GM12878 (cell line): ENCODE measurements at regions not wholly inside any gene's neighbourhood (a gene's known extent, or its start where the extent isn't known, plus 50 kb on each side); places are given as distances from the start of the nearest gene placed in this dataset.

Experiments used
- ATAC-seq: fragments of 200-7000 bp; cut with Tn5 transposase; 3 replicates; pipeline ENCODE4 v1.9.1; 2020; ENCODE audit warnings: mild to moderate bottlenecking, moderate library complexity
- BruUV-seq: library from RNA; stranded (reverse); fragments of 400-500 nt; replicated peaks from 2 replicates; lab custom pipeline; 2021; lab: Mats Ljungman, UMichigan
- CTCF ChIA-PET: fragments of 300-600 bp; sonication (Branson Sonifier 250); formaldehyde crosslinking; extraction: SDS; loops from one replicate; lab custom pipeline; 2021; ENCODE audit warnings: inconsistent platforms; lab: Yijun Ruan, JAX
- POLR2A ChIA-PET: fragments of 350-600 bp; formaldehyde crosslinking; extraction: SDS; loops from one replicate; lab custom pipeline; 2021; ENCODE audit warnings: inconsistent platforms; lab: Charles Lee
- RAD21 ChIA-PET: fragments of 300-600 bp; sonication (Branson Sonifier 250); formaldehyde crosslinking; loops from one replicate; lab custom pipeline; 2023; ENCODE audit warnings: antibody characterized with exemption; ENCODE audit not compliant: unreplicated experiment; lab: Charles Lee
- SMC1A ChIA-PET: fragments of 300-600 bp; sonication (Branson Sonifier 250); formaldehyde crosslinking; loops from one replicate; lab custom pipeline; 2023; ENCODE audit not compliant: unreplicated experiment, uncharacterized antibody; lab: Charles Lee
- DNase-seq: peaks from one replicate; pipeline ENCODE4 v3.0.0-alpha.2; 2011; ENCODE audit warnings: low read depth, low spot score
- FAIRE-seq: peaks from 3 replicates; lab custom pipeline; 2011; peaks lifted over from hg19 to GRCh38; lab: Jason Lieb, UNC
- H2AFZ ChIP-seq: 2 replicates; pipeline ENCODE4 v1.6.0; 2011; ENCODE audit warnings: low read depth, low read length, control low read depth; ENCODE audit not compliant: control insufficient read depth
- H3K27ac ChIP-seq: 2 replicates; pipeline ENCODE4 v1.5.1; 2011; ENCODE audit warnings: control low read depth; ENCODE audit not compliant: control insufficient read depth, insufficient read depth
- H3K27me3 ChIP-seq, 2 experiments: replicated peaks in 1 of 2; 2 replicates each; pipeline versions ENCODE4 v1.6.0 to v1.6.1; 2011; ENCODE audit warnings: low read length in 1 of 2; ENCODE audit not compliant: control insufficient read depth in 2 of 2, insufficient read depth in 2 of 2
- H3K36me3 ChIP-seq, 2 experiments: 2 replicates each; pipeline ENCODE4 v1.5.1; 2011; ENCODE audit warnings: low read length in 1 of 2; ENCODE audit not compliant: control insufficient read depth in 2 of 2, insufficient read depth in 2 of 2
- H3K4me1 ChIP-seq: 2 replicates; pipeline ENCODE4 v1.6.1; 2011; ENCODE audit warnings: mild to moderate bottlenecking, low read length, moderate library complexity, mixed read lengths; ENCODE audit not compliant: control insufficient read depth, insufficient read depth
- H3K4me2 ChIP-seq: 2 replicates; pipeline ENCODE4 v1.6.0; 2011; ENCODE audit warnings: control low read depth; ENCODE audit not compliant: control insufficient read depth, insufficient read depth
- H3K4me3 ChIP-seq: fragments of 200-600 bp; sonication (generic); 2 replicates; pipeline ENCODE4 v1.5.1; 2016
- H3K79me2 ChIP-seq: 2 replicates; pipeline ENCODE4 v1.6.0; 2011; ENCODE audit warnings: low read length; ENCODE audit not compliant: control insufficient read depth, insufficient read depth
- H3K9ac ChIP-seq: 2 replicates; pipeline ENCODE4 v1.8.0; 2011; ENCODE audit warnings: low read length, control low read depth, mixed read lengths; ENCODE audit not compliant: control insufficient read depth, insufficient read depth
- H3K9me3 ChIP-seq: replicated peaks from 3 replicates; pipeline ENCODE4 v1.5.1; 2011; ENCODE audit warnings: mild to moderate bottlenecking, low read length; ENCODE audit not compliant: control insufficient read depth, insufficient read depth
- H4K20me1 ChIP-seq: 2 replicates; pipeline ENCODE4 v1.6.0; 2011; ENCODE audit not compliant: control insufficient read depth, insufficient read depth
- ATF2 ChIP-seq: IDR thresholded peaks from 2 replicates; pipeline ENCODE4 v1.6.1; 2012; ENCODE audit warnings: low read length, inconsistent platforms
- CEBPB ChIP-seq, 2 experiments: fragments of 150-350 bp in 1 of 2; IDR thresholded peaks; 2 replicates each; pipeline ENCODE4 v1.6.1; 2012 to 2014; ENCODE audit warnings: low read depth in 2 of 2, low read length in 2 of 2, borderline replicate concordance in 1 of 2, inconsistent platforms in 1 of 2
- E2F8 ChIP-seq: fragments of 450-650 bp; IDR thresholded peaks from 2 replicates; pipeline ENCODE4 v1.6.1; 2018; ENCODE audit warnings: mild to moderate bottlenecking, low read depth, moderate library complexity; ENCODE audit not compliant: partially characterized antibody
- HCFC1 ChIP-seq: fragments of 150-350 bp; IDR thresholded peaks from 2 replicates; pipeline ENCODE4 v1.6.1; 2014; ENCODE audit warnings: low read length
- MEF2B ChIP-seq: fragments of 450-650 bp; IDR thresholded peaks from 2 replicates; pipeline ENCODE4 v1.6.1; 2018; ENCODE audit warnings: mild to moderate bottlenecking, moderate library complexity; ENCODE audit not compliant: partially characterized antibody, poor library complexity, severe bottlenecking
- NFIC ChIP-seq: IDR thresholded peaks from 2 replicates; pipeline ENCODE4 v1.6.1; 2012; ENCODE audit warnings: low read depth, mild to moderate bottlenecking, inconsistent platforms, low read length, moderate library complexity
- NFYA ChIP-seq: IDR thresholded peaks from 2 replicates; pipeline ENCODE4 v1.6.1; 2011; ENCODE audit warnings: low read depth, mild to moderate bottlenecking, low read length, improper control_type of control experiment, borderline replicate concordance
- PAX8 ChIP-seq: fragments of 450-650 bp; IDR thresholded peaks from 2 replicates; pipeline ENCODE4 v1.6.1; 2017; ENCODE audit warnings: mild to moderate bottlenecking, moderate library complexity
- PML ChIP-seq: IDR thresholded peaks from 2 replicates; pipeline ENCODE4 v1.6.1; 2012; ENCODE audit warnings: low read length, inconsistent platforms
- SIX5 ChIP-seq: IDR thresholded peaks from 2 replicates; pipeline ENCODE4 v1.6.1; 2011; ENCODE audit warnings: mild to moderate bottlenecking, low read depth, low read length, moderate library complexity; ENCODE audit not compliant: severe bottlenecking
- TBL1XR1 ChIP-seq: IDR thresholded peaks from 2 replicates; pipeline ENCODE4 v1.6.1; 2012; ENCODE audit warnings: low read depth, low read length, improper control_type of control experiment
- WGBS: methylation state at CpG from one replicate; pipeline ENCODE4 v1.1.6; 2016; ENCODE audit warnings: low lambda C conversion rate; ENCODE audit not compliant: insufficient replicate concordance, insufficient coverage; ENCODE audit errors: missing lambda C conversion rate; 5-methylcytosine and 5-hydroxymethylcytosine counted together
- in situ Hi-C: fragments of 300-500 bp; cut with MboI; formaldehyde crosslinking; loops from 9 replicates; pipeline ENCODE4 v1.14.3; 2018; ENCODE audit warnings: mixed read lengths
- intact Hi-C: fragments of 100-400 bp; cut with micrococcal nuclease; formaldehyde crosslinking; loops from one replicate; pipeline ENCODE4 v1.14.2; 2022; ENCODE audit not compliant: unreplicated experiment
- TF ChIP-seq, protein P1 (sequence below): fragments of 150-350 bp; IDR thresholded peaks from 2 replicates; pipeline ENCODE4 v1.6.1; 2016; ENCODE audit warnings: low read depth, low read length

DNA sequence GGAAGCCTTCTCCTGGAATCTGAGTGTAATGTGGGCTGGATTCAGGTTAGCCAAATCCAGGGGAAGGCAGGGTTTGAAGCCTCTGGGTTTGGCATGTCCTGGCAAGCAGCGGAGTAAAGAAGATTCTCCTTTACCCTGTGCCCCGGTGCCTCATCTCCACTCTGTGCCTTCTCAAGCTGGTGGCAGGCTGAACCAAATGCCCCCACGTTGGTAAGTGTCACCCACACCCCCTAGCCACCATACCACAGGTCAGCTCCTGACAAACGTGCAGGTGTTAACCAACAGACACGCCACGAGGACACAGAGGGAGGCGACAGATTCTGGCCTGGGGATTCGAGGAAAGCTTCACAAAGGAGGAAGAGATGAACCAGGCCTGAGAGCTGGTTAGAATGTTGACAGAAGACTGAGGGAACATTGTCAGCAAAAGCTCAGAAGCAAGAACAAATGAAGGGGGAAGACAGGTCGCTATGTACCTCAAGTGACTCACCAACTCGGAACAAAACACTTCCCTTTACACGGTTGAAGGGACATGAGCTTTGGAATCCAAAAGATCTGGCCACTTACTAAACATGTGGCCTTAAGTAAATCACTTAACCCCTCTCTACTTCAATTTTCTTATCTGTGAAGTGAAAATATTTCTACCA, 85.2 kb upstream of the LCLAT1 start:
- no peaks in the 10 kb centered on the region for H3K79me2 ChIP-seq
- no TSS peak for BruUV-seq
- H2AFZ ChIP-seq: no peak overlapping the region
- H3K9me3 ChIP-seq: no peaks in the 10 kb centered on the region
- peaks cover 8% of the 10 kb centered on the region for H3K4me1 ChIP-seq
- intact Hi-C loops: no loop called here
- 47% methylated on average over 11 of the region's 11 CpGs for WGBS
- no peak overlapping the region for H3K27ac ChIP-seq
- no peak for ATAC-seq
- no peak for FAIRE-seq
- H3K4me2 ChIP-seq: no peak overlapping the region
- SMC1A ChIA-PET: interaction anchor here (0.9 to 1.8 kb wide), 7 partner anchors 8 to 198 kb away, joined by 3 to 7 read pairs (median 4); no protein-coding TSS in a partner anchor
- CTCF ChIA-PET: interaction anchor here (0.9 to 2.4 kb wide), 3 partner anchors 134 to 350 kb away, joined by 3 to 8 read pairs (median 3); no protein-coding TSS in a partner anchor
- in situ Hi-C loops: no loop called here
- no peak overlapping the region for H3K9ac ChIP-seq
- DNase-seq: no peak
- H4K20me1 ChIP-seq: no peaks in the 10 kb centered on the region
- POLR2A ChIA-PET: no interaction called here
- H3K36me3 ChIP-seq: no peaks in the 10 kb centered on the region
- no peak overlapping the region for H3K4me3 ChIP-seq
- RAD21 ChIA-PET: interaction anchor here (1.5 to 2.3 kb wide), 3 partner anchors 27 to 326 kb away, joined by 3 to 5 read pairs (median 3); no protein-coding TSS in a partner anchor
- H3K27me3 ChIP-seq: no peaks in the 10 kb centered on the region
- TF ChIP-seq HCFC1 (no peak), SIX5 (no peak), PAX8 (no peak), PML (no peak), E2F8 (no peak), ATF2 (no peak), TBL1XR1 (no peak), NFYA (no peak), CEBPB (IDR thresholded peaks at IDR 0.05; ENCODE audit: borderline replicate concordance in 1 of 2, low read depth in 2 of 2, low read length in 2 of 2) (no peak), MEF2B (no peak), NFIC (no peak)
- TF ChIP-seq, protein P1, sequence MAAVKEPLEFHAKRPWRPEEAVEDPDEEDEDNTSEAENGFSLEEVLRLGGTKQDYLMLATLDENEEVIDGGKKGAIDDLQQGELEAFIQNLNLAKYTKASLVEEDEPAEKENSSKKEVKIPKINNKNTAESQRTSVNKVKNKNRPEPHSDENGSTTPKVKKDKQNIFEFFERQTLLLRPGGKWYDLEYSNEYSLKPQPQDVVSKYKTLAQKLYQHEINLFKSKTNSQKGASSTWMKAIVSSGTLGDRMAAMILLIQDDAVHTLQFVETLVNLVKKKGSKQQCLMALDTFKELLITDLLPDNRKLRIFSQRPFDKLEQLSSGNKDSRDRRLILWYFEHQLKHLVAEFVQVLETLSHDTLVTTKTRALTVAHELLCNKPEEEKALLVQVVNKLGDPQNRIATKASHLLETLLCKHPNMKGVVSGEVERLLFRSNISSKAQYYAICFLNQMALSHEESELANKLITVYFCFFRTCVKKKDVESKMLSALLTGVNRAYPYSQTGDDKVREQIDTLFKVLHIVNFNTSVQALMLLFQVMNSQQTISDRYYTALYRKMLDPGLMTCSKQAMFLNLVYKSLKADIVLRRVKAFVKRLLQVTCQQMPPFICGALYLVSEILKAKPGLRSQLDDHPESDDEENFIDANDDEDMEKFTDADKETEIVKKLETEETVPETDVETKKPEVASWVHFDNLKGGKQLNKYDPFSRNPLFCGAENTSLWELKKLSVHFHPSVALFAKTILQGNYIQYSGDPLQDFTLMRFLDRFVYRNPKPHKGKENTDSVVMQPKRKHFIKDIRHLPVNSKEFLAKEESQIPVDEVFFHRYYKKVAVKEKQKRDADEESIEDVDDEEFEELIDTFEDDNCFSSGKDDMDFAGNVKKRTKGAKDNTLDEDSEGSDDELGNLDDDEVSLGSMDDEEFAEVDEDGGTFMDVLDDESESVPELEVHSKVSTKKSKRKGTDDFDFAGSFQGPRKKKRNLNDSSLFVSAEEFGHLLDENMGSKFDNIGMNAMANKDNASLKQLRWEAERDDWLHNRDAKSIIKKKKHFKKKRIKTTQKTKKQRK: no peak
